PFSK-1 (cell line): ENCODE measurements at regions not wholly inside any gene's neighbourhood (a gene's known extent, or its start where the extent isn't known, plus 50 kb on each side); places are given as distances from the start of the nearest gene placed in this dataset.

Experiments used
- FOXP2 ChIP-seq: optimal IDR thresholded peaks from 2 replicates; pipeline ENCODE3; 2011; ENCODE audit warnings: borderline replicate concordance, control low read depth, inconsistent platforms; ENCODE audit not compliant: insufficient read depth; ENCODE audit errors: extremely low read length, extremely low read depth
- POLR2AphosphoS5 ChIP-seq: IDR thresholded peaks from 2 replicates; pipeline ENCODE4 v1.6.1; 2012; ENCODE audit warnings: low read depth, mild to moderate bottlenecking, control low read depth, low read length, moderate library complexity
- TAF1 ChIP-seq: IDR thresholded peaks from 2 replicates; pipeline ENCODE4 v1.6.1; 2012; ENCODE audit warnings: low read length, control low read depth, borderline replicate concordance; ENCODE audit not compliant: insufficient read depth

GRCh38 chr13:29684441-29684840 lies 89.0 kb upstream of the SLC7A1 start:
- no peak for TF ChIP-seq POLR2AphosphoS5
- TF ChIP-seq FOXP2 = no peak
- no peak for TF ChIP-seq TAF1
